ENCODE measurements at regions not wholly inside any gene's neighbourhood (a gene's known extent, or its start where the extent isn't known, plus 50 kb on each side); places are given as distances from the start of the nearest gene placed in this dataset.
"Not testable (repeated sequence)": the region's sequence is repeated elsewhere in the genome, so short reads cannot be mapped to it uniquely, and the experiment has no call there.

GRCh38 chr3:56937580-56937979 lies 122.9 kb upstream of the SPATA12 start:
- no peaks in the 10 kb centered on the region for H3K27me3 ChIP-seq (ENCODE audit: insufficient read depth, poor library complexity, severe bottlenecking)
- H3K4me3 ChIP-seq (replicated peaks; ENCODE audit: insufficient read depth, low read length): no peak overlapping the region
- H3K27ac ChIP-seq (replicated peaks): no peak overlapping the region
- no peak for DNase-seq (ENCODE audit: low read depth in 1 of 2, low spot score in 1 of 2)
- TF ChIP-seq GABPA (IDR thresholded peaks at IDR 0.05; ENCODE audit: low read depth) (no peak), SPI1 (IDR thresholded peaks at IDR 0.05; ENCODE audit: borderline replicate concordance, low read depth) (no peak), POLR2AphosphoS5 (IDR thresholded peaks at IDR 0.05; ENCODE audit: low read depth) (no peak), REST (IDR thresholded peaks at IDR 0.05; ENCODE audit: insufficient replicate concordance, low read depth) (no peak), CTCF (IDR thresholded peaks at IDR 0.05; ENCODE audit: insufficient read depth, low read length) (no peak)

DNA sequence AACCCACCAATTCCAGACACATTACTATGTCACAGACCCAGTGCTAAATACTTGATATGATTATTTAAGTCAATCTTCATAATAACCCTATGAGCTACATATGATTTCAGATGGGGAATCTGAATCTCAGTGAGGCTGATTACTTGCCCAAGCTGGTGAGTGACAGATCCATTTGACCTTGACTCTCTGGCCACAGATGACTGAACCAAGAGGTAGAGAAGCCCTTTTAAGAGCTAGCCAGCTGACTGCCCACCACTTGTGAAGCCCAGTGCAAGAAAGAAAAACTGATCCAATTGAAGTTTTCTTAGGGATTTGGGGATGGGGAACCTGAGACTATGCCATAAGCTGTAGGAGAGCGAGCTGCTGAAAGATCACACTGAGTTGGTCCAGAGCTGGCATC lies 124.7 kb upstream of the SPATA12 start:
- no peak for TF ChIP-seq GABPA (IDR thresholded peaks at IDR 0.05; ENCODE audit: low read depth)
- no peak for TF ChIP-seq SPI1 (IDR thresholded peaks at IDR 0.05; ENCODE audit: borderline replicate concordance, low read depth)
- TF ChIP-seq CTCF (IDR thresholded peaks at IDR 0.05; ENCODE audit: insufficient read depth, low read length): no peak
- no peak for TF ChIP-seq REST (IDR thresholded peaks at IDR 0.05; ENCODE audit: insufficient replicate concordance, low read depth)
- no peak for TF ChIP-seq POLR2AphosphoS5 (IDR thresholded peaks at IDR 0.05; ENCODE audit: low read depth)
- Histone ChIP-seq H3K27ac (replicated peaks) (no peak overlapping the region), H3K27me3 (ENCODE audit: insufficient read depth, poor library complexity, severe bottlenecking) (no peaks in the 10 kb centered on the region), H3K4me3 (replicated peaks; ENCODE audit: insufficient read depth, low read length) (no peak overlapping the region)
- no peak for DNase-seq (ENCODE audit: low read depth in 1 of 2, low spot score in 1 of 2)

- H3K4me3 ChIP-seq (replicated peaks; ENCODE audit: insufficient read depth, low read length); H3K27ac ChIP-seq (replicated peaks); DNase-seq (ENCODE audit: low read depth in 1 of 2, low spot score in 1 of 2); H3K27me3 ChIP-seq (ENCODE audit: insufficient read depth, poor library complexity, severe bottlenecking): not testable (repeated sequence)
Measured at GRCh38 chr3:56934481-56934880, 126.0 kb upstream of the SPATA12 start.

GRCh38 chr3:56933803-56934202 lies 126.7 kb upstream of the SPATA12 start:
- no peak for DNase-seq (ENCODE audit: low read depth in 1 of 2, low spot score in 1 of 2)
- H3K4me3 ChIP-seq (replicated peaks; ENCODE audit: insufficient read depth, low read length): no peak overlapping the region
- H3K27me3 ChIP-seq (ENCODE audit: insufficient read depth, poor library complexity, severe bottlenecking): no peaks in the 10 kb centered on the region
- no peak overlapping the region for H3K27ac ChIP-seq (replicated peaks)
- TF ChIP-seq SPI1 (IDR thresholded peaks at IDR 0.05; ENCODE audit: borderline replicate concordance, low read depth): no peak
- no peak for TF ChIP-seq POLR2AphosphoS5 (IDR thresholded peaks at IDR 0.05; ENCODE audit: low read depth)
- no peak for TF ChIP-seq CTCF (IDR thresholded peaks at IDR 0.05; ENCODE audit: insufficient read depth, low read length)
- no peak for TF ChIP-seq GABPA (IDR thresholded peaks at IDR 0.05; ENCODE audit: low read depth)
- no peak for TF ChIP-seq REST (IDR thresholded peaks at IDR 0.05; ENCODE audit: insufficient replicate concordance, low read depth)

Data from HL-60 (cell line).